CD14-positive monocyte (primary cell): ENCODE measurements at regions not wholly inside any gene's neighbourhood (a gene's known extent, or its start where the extent isn't known, plus 50 kb on each side); places are given as distances from the start of the nearest gene placed in this dataset.
"Not testable (repeated sequence)": the region's sequence is repeated elsewhere in the genome, so short reads cannot be mapped to it uniquely, and the experiment has no call there.

Experiments
- DNase-seq, 3 donors: peaks; one replicate each; pipeline ENCODE4 v3.0.0-alpha.2; 2011 to 2022
- H2AFZ ChIP-seq: 2 replicates; pipeline ENCODE4 v1.6.0; 2012; ENCODE audit warnings: mild to moderate bottlenecking, low read depth, low read length, inconsistent platforms; ENCODE audit not compliant: insufficient read depth, poor library complexity, severe bottlenecking
- H3K27ac ChIP-seq, 2 donors: 1 replicate in 1 of 2; 2 replicates in 1 of 2; pipeline ENCODE4 v1.5.1; 2012 to 2013; ENCODE audit warnings: low read length in 2 of 2, control low read depth in 1 of 2, inconsistent platforms in 1 of 2, low read depth in 1 of 2, mild to moderate bottlenecking in 1 of 2
- H3K27me3 ChIP-seq, 2 donors: one replicate each; pipeline versions ENCODE4 v1.6.0 to v1.6.1; 2011 to 2013; ENCODE audit warnings: low read length in 2 of 2; ENCODE audit not compliant: control insufficient read depth in 2 of 2, insufficient read depth in 2 of 2
- H3K36me3 ChIP-seq, 2 donors: replicated peaks in 1 of 2; 1 replicate in 1 of 2; 2 replicates in 1 of 2; pipeline versions ENCODE4 v1.5.1 to v1.6.1; 2012 to 2013; ENCODE audit warnings: low read length in 2 of 2, control low read depth in 1 of 2, inconsistent platforms in 1 of 2, mild to moderate bottlenecking in 1 of 2; ENCODE audit not compliant: insufficient read depth in 2 of 2, control insufficient read depth in 1 of 2
- H3K4me1 ChIP-seq, 2 donors: 1 replicate in 1 of 2; 2 replicates in 1 of 2; pipeline versions ENCODE4 v1.5.1 to v1.6.1; 2012 to 2013; ENCODE audit warnings: low read length in 2 of 2, control low read depth in 1 of 2, inconsistent platforms in 1 of 2, mild to moderate bottlenecking in 1 of 2, moderate library complexity in 1 of 2; ENCODE audit not compliant: insufficient read depth in 2 of 2, control insufficient read depth in 1 of 2
- H3K4me2 ChIP-seq: replicated peaks from 2 replicates; pipeline ENCODE3; 2012; ENCODE audit warnings: low read length, moderate library complexity, mild to moderate bottlenecking; ENCODE audit not compliant: poor library complexity, severe bottlenecking; ENCODE audit errors: extremely low read depth
- H3K4me3 ChIP-seq, 3 experiments: fragments of 200-600 bp in 1 of 3; sonication (generic) in 1 of 3; replicated peaks in 1 of 3; 1 replicate in 2 of 3; 2 replicates in 1 of 3; pipeline ENCODE4 v1.5.1; 2011 to 2013; ENCODE audit warnings: low read length in 3 of 3, mild to moderate bottlenecking in 3 of 3, control low read depth in 2 of 3, low read depth in 2 of 3, inconsistent platforms in 1 of 3, moderate library complexity in 1 of 3
- H3K79me2 ChIP-seq: 2 replicates; pipeline ENCODE4 v1.6.0; 2012; ENCODE audit warnings: mild to moderate bottlenecking, control low read depth, inconsistent platforms, low read length, moderate library complexity; ENCODE audit not compliant: insufficient read depth
- H3K9ac ChIP-seq: 2 replicates; pipeline ENCODE4 v1.6.0; 2017; ENCODE audit warnings: low read length, mild to moderate bottlenecking; ENCODE audit not compliant: insufficient read depth, poor library complexity, severe bottlenecking
- H3K9me3 ChIP-seq, 2 donors: replicated peaks in 1 of 2; 1 replicate in 1 of 2; 2 replicates in 1 of 2; pipeline versions ENCODE4 v1.5.1 to v1.6.1; 2012 to 2013; ENCODE audit warnings: low read length in 2 of 2, control low read depth in 1 of 2; ENCODE audit not compliant: control insufficient read depth in 1 of 2, insufficient read depth in 1 of 2
- H4K20me1 ChIP-seq: 2 replicates; pipeline ENCODE4 v1.6.0; 2012; ENCODE audit warnings: mild to moderate bottlenecking, low read length, control low read depth, moderate library complexity; ENCODE audit not compliant: insufficient read depth
- H3K27ac Mint-ChIP-seq, 7 donors: one replicate each; pipeline ENCODE4 v1.8.0; 2020; ENCODE audit warnings: mild to moderate bottlenecking in 7 of 7, mixed read lengths in 7 of 7, moderate library complexity in 6 of 7, inconsistent platforms in 2 of 7
- H3K27me3 Mint-ChIP-seq, 3 donors: one replicate each; pipeline ENCODE4 v1.8.0; 2021 to 2022; ENCODE audit warnings: low read depth in 3 of 3, mild to moderate bottlenecking in 3 of 3, mixed read lengths in 3 of 3, moderate library complexity in 3 of 3, inconsistent platforms in 1 of 3
- H3K36me3 Mint-ChIP-seq, 2 donors: one replicate each; pipeline ENCODE4 v1.8.0; 2020; ENCODE audit warnings: mixed read lengths in 2 of 2, inconsistent platforms in 1 of 2, mild to moderate bottlenecking in 1 of 2
- H3K4me1 Mint-ChIP-seq: one replicate; pipeline ENCODE4 v1.8.0; 2020; ENCODE audit warnings: mild to moderate bottlenecking, mixed read lengths
- H3K4me3 Mint-ChIP-seq, 2 donors: one replicate each; pipeline ENCODE4 v1.8.0; 2020; ENCODE audit warnings: mild to moderate bottlenecking in 2 of 2, mixed read lengths in 2 of 2, moderate library complexity in 1 of 2
- H3K9me3 Mint-ChIP-seq, 7 donors: one replicate each; pipeline ENCODE4 v1.8.0; 2020 to 2022; ENCODE audit warnings: mixed read lengths in 7 of 7, mild to moderate bottlenecking in 6 of 7, moderate library complexity in 6 of 7, inconsistent platforms in 2 of 7
- WGBS: methylation state at CpG from one replicate; pipeline ENCODE4 v1.1.5; 2013; ENCODE audit warnings: missing lambda C conversion rate; ENCODE audit not compliant: insufficient coverage; 5-methylcytosine and 5-hydroxymethylcytosine counted together
- intact Hi-C, 2 donors: fragments of 100-400 bp; cut with micrococcal nuclease; formaldehyde crosslinking; loops; one replicate each; pipeline versions ENCODE4 v1.15.0 to v1.15.1; 2023
- TF ChIP-seq, protein P1 (sequence below): fragments of 200-600 bp; IDR thresholded peaks from one replicate; pipeline ENCODE4 v1.8.0; 2022; ENCODE audit warnings: antibody characterized with exemption, mild to moderate bottlenecking

DNA sequence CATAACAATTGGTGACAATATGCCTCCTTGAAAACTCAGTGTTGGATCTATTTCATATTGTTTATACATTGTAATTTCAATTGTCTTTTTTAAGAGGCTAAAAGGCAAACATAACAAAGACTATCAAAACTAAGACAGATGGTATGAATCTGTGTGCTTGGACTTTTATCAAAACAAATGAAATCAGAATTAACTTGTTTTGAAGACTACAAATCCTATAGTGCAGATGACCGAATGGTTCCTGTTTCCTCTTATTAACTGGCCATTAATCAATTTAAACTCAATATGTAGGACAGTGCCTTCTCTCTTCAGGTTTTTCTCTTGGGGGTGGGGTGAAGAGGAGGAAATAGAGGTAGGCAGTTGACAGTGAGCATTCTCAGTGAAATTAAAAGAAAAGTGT is 366.9 kb upstream of the GRAMD2B start:
- Histone ChIP-seq H4K20me1 (no peaks in the 10 kb centered on the region), H2AFZ (no peak overlapping the region), H3K27me3 (no peaks in the 10 kb centered on the region), H3K9ac (no peak overlapping the region), H3K4me3 (no peak overlapping the region), H3K27ac (no peak overlapping the region), H3K4me2 (no peak overlapping the region), H3K36me3 (no peaks in the 10 kb centered on the region), H3K4me1 (no peaks in the 10 kb centered on the region), H3K9me3 (peaks cover 4 to 13% of the 10 kb centered on the region in 2 donors), H3K79me2 (no peaks in the 10 kb centered on the region)
- no CpG with 5 or more reads among the region's 1 CpG for WGBS
- TF ChIP-seq, protein P1, sequence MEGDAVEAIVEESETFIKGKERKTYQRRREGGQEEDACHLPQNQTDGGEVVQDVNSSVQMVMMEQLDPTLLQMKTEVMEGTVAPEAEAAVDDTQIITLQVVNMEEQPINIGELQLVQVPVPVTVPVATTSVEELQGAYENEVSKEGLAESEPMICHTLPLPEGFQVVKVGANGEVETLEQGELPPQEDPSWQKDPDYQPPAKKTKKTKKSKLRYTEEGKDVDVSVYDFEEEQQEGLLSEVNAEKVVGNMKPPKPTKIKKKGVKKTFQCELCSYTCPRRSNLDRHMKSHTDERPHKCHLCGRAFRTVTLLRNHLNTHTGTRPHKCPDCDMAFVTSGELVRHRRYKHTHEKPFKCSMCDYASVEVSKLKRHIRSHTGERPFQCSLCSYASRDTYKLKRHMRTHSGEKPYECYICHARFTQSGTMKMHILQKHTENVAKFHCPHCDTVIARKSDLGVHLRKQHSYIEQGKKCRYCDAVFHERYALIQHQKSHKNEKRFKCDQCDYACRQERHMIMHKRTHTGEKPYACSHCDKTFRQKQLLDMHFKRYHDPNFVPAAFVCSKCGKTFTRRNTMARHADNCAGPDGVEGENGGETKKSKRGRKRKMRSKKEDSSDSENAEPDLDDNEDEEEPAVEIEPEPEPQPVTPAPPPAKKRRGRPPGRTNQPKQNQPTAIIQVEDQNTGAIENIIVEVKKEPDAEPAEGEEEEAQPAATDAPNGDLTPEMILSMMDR, result no peak
- H3K4me1 Mint-ChIP-seq, result no peaks in the 10 kb centered on the region
- H3K9me3 Mint-ChIP-seq, result peaks cover 0 to 13% (median 8%) of the 10 kb centered on the region in 7 donors
- intact Hi-C loops, result no loop called here
- no peak for DNase-seq
- no peak overlapping the region for H3K4me3 Mint-ChIP-seq
- H3K27me3 Mint-ChIP-seq, result peaks cover 0 to 2% (median 0%) of the 10 kb centered on the region in 3 donors
- H3K27ac Mint-ChIP-seq, result no peak overlapping the region
- H3K36me3 Mint-ChIP-seq, result no peaks in the 10 kb centered on the region

DNA sequence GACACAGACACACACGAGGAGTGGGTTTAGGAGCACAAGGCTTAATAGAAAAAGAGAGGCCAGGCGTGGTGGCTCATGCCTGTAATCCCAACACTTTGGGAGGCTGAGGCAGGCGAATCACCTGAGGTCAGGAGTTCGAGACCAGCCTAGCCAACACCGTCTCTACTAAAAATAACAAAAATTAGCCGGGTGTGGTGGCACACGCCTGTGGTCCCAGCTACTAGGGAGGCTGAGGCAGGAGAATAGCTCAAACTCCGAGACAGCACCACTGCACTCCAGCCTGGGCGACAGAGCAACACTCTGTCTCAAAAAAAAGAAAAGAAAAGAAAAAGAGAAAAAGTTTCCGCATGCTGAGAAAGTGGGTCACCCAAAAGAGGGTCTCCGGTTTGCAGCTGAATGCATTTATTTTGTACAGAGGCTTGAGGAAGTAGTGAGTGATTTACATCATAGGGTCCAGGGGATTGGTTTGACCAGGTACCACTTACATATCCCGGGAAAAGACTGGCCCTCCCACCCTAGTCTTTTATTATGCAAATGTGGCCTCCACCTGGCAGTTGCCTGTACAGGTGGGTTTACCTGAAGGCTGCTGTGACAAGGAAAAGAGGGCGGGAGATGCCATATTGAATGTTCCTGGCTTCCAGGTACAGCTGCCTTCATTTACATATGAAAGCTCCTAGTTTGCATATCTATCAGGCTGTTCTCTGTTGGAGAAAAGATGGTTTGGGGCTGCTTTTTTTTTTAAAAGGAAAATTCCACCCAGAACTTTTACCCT is 366.2 kb upstream of the GRAMD2B start:
- H3K4me2 ChIP-seq, result no peak overlapping the region
- WGBS, result 87% methylated on average over 2 of the region's 13 CpGs
- H3K9me3 ChIP-seq, result peaks cover 7 to 13% of the 10 kb centered on the region in 2 donors
- DNase-seq, result no peak
- Mint-ChIP-seq H3K27ac (no peak overlapping the region), H3K9me3 (peaks cover 0 to 14% (median 8%) of the 10 kb centered on the region in 7 donors), H3K4me3 (no peak overlapping the region), H3K27me3 (peaks cover 0 to 2% (median 0%) of the 10 kb centered on the region in 3 donors), H3K36me3 (no peaks in the 10 kb centered on the region), H3K4me1 (no peaks in the 10 kb centered on the region)
- H3K4me3 ChIP-seq, result no peak overlapping the region
- no peaks in the 10 kb centered on the region for H3K27me3 ChIP-seq
- no peaks in the 10 kb centered on the region for H3K79me2 ChIP-seq
- H3K36me3 ChIP-seq, result no peaks in the 10 kb centered on the region
- no peaks in the 10 kb centered on the region for H3K4me1 ChIP-seq
- intact Hi-C loops, result no loop called here
- no peak overlapping the region for H2AFZ ChIP-seq
- TF ChIP-seq, protein P1, result no peak
- H4K20me1 ChIP-seq, result no peaks in the 10 kb centered on the region
- H3K27ac ChIP-seq, result no peak overlapping the region
- H3K9ac ChIP-seq, result no peak overlapping the region

DNA sequence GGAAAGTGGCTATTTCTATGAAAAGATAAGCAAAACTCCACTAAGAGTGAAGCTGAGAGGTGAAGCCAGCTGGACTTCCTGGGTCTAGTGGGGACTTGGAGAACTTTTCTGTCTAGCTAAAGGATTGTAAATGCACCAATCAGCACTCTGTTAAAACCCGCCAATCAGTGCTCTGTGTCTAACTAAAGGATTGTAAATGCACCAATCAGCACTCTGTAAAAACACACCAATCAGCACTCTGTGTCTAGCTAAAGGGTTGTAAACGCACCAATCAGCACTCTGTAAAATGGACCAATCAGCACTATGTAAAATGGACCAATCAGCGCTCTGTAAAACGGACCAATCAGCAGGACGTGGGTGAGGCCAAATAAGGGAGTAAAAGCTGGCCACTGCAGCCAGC is 364.8 kb upstream of the GRAMD2B start:
- H3K27ac ChIP-seq, H2AFZ ChIP-seq, H3K4me3 ChIP-seq, H3K27ac Mint-ChIP-seq, H3K79me2 ChIP-seq, intact Hi-C loops, H3K36me3 ChIP-seq, H3K4me1 Mint-ChIP-seq, H3K27me3 Mint-ChIP-seq, DNase-seq, H3K36me3 Mint-ChIP-seq, H3K4me2 ChIP-seq, H4K20me1 ChIP-seq, H3K4me3 Mint-ChIP-seq, H3K9ac ChIP-seq, H3K27me3 ChIP-seq, H3K4me1 ChIP-seq: not testable (repeated sequence)
- 84% methylated on average over 3 of the region's 5 CpGs for WGBS
- H3K9me3 ChIP-seq, result peaks cover 10 to 16% of the 10 kb centered on the region in 2 donors
- peaks cover 0 to 14% (median 9%) of the 10 kb centered on the region in 7 donors for H3K9me3 Mint-ChIP-seq
